HG02571 (cell line): ENCODE measurements at regions not wholly inside any gene's neighbourhood (a gene's known extent, or its start where the extent isn't known, plus 50 kb on each side); places are given as distances from the start of the nearest gene placed in this dataset.
"Not testable (repeated sequence)": the region's sequence is repeated elsewhere in the genome, so short reads cannot be mapped to it uniquely, and the experiment has no call there.

ENCODE experiments used
- ATAC-seq: cut with Tn5 transposase; IDR thresholded peaks from one replicate; pipeline ENCODE4 v1.9.1; 2021; ENCODE audit warnings: mild to moderate bottlenecking, moderate library complexity; ENCODE audit not compliant: unreplicated experiment

GRCh38 chr1:25007390-25008191, 77.5 kb upstream of the RUNX3 start:
- ATAC-seq = not testable (repeated sequence)

DNA sequence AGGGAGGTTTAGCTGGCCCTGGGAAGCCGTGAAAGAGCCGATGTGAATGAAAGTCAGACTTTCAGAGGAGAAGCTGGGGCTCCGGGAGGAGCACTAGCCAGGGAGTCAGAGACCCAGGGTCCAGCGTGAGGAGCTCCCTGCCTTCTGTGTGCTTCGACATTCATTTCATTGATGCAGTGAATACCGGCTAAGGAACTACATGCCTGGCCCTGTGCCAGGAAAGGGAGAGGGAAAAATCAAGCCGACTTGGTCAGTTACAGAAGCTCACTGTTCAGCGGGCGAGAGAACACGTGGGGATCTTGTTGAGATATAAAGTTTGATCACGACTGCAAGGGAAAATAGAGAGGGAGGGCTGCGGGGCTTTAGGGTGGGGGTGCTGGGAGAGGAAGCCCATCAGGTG, 76.7 kb upstream of the RUNX3 start:
- no peak for ATAC-seq

DNA sequence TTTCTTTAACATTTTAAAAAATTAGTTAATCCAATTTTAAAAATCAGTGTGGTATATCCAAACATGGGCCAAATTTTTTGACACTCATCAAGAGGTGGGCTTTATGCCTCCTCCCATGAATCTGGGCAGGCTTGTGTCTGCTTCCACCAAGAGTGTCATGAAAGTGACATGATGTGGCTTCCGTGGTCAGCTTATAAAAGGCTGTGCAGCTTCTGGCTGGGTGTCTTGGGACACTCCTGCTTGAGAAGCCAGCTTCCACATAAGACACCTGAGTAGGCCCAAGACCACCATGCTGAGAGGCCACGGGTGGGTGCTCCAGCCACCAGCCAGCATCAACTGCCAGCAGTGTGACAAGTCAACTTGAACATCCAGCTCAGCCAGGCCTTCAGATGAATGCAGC, 74.3 kb upstream of the RUNX3 start:
- no peak for ATAC-seq

DNA sequence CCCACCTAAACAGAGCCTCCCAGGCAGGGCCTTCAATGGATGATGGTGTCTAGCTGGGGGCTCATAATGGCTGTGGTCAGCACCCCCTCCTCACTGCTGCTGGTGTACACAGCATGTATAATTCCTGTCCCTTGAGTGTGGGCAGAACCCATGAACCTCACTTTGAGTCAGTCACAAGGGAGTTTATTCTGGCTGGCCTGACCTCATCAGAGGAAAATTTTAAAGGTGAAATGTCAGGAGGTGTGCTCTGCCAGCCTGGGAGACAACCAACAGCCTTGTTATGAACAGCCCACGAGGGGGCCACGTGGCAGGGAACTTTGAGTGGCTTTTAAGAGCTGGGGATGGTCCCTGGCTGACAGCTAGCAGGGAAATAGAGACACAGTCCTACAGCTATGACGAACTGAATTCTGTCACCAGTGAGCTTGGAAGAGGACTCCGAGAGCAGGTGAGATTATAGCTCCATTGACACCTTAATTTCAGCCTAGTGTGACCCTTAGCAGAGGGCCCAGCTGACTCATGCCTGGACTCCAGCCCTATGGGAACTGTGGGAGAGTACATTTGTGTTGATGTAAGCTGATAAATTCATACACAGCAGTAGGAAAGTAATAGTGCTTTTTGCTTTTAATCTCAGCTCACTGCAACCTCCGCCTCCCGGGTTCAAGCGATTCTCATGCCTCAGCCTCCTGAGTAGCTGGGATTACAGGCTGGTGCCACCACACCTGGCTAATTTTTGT, 73.5 kb upstream of the RUNX3 start:
- ATAC-seq = no peak

DNA sequence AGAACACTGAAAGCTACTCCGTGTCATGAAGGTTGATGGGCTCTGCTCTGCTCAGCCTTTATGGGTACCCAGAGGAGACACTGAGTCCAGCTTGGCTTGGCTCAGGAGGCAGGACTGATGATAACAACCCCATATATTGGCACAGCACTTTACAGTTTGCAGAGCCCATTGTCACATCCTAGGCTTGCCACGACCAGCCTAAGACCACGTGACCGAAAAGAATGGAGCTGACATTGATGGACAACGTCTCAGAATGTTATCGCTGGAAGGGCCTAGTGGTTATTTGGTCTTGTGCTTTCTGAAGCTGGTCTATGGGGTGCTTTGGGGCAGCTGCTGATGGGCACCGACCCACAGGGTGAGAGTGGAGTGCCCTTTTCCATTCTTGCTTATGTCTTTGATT, 72.9 kb upstream of the RUNX3 start:
- ATAC-seq = no peak

- no peak for ATAC-seq
Measured at GRCh38 chr1:25001125-25001915, 71.2 kb upstream of the RUNX3 start.

GRCh38 chr1:24999906-25000305, 69.8 kb upstream of the RUNX3 start:
- no peak for ATAC-seq

- no peak for ATAC-seq
Measured at GRCh38 chr1:24999426-24999825, 69.3 kb upstream of the RUNX3 start.

DNA sequence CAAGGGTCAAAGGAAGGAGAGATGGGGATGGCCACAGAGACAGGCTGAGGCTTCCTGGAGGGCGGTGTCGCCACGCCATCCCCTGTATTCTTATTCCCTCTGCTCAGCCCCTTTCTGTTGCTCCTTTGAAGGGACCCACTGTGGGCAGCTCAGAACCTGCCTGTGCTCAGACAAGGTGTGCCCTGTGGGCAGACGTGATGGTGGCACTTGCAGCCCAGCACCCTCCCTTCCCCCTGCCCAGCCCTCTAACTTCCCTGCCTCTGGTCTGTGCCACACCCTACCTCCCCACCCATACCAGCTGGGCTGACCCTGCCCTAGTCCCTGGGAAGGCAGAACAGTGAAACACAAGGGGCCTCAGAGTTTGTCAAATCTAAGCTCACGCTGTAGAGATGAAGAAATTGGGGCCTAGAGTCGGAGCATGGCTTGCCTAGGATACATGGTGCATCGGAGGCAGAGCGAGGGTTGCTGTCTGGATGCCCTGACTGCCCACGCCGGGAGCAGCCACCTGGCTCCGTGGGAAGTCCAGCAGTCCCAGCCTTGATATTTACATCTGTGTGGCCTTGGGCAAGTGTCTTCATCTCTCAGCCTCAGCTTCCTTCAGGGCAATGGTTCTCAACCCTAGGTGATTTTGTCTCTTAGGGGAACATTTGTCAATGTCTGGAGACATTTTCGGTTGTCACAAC, 68.6 kb upstream of the RUNX3 start:
- ATAC-seq = no peak

GRCh38 chr1:24996983-24997893, 67.2 kb upstream of the RUNX3 start:
- ATAC-seq = no peak

- no peak for ATAC-seq
Measured at GRCh38 chr1:24996456-24996855, 66.4 kb upstream of the RUNX3 start.

DNA sequence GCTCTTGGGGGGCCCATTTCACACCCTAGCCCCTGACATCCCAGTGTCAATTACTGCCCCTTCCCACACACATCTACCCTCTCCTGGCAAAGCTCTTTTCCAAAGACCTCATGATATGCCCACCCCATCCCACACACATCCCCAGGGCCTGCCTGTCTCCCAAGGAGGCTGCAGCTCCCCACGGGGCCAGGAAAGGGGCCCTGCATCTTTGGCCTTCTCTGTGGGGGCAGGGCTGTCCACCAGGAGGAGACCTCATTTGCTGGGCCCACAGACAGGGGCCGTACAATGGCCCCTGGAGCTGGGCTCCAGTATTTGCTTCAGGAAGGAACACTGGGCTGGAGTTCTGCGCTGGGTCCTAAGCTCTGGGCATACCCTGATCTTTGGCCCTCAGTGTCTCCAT, 65.6 kb upstream of the RUNX3 start:
- no peak for ATAC-seq

DNA sequence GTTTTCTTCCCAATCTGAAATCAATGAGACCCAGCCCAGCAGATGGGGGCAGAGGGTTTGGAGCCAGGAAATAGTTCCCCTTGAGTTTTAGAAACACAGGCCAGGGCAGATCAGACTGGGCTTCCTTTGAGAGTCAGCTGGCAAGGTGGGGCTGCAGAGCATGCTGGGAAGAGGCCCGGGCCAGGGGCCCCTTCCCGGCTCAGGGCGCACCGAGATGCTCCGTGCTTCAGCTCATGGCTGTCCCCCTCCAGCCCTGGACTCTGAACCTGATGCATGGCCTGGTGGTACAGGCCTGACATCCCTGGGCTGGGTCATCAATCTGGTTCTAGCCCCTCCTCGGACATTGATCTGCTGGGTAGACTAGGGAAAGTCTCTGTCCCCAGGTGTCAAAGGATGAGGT, 65.1 kb upstream of the RUNX3 start:
- ATAC-seq = no peak

DNA sequence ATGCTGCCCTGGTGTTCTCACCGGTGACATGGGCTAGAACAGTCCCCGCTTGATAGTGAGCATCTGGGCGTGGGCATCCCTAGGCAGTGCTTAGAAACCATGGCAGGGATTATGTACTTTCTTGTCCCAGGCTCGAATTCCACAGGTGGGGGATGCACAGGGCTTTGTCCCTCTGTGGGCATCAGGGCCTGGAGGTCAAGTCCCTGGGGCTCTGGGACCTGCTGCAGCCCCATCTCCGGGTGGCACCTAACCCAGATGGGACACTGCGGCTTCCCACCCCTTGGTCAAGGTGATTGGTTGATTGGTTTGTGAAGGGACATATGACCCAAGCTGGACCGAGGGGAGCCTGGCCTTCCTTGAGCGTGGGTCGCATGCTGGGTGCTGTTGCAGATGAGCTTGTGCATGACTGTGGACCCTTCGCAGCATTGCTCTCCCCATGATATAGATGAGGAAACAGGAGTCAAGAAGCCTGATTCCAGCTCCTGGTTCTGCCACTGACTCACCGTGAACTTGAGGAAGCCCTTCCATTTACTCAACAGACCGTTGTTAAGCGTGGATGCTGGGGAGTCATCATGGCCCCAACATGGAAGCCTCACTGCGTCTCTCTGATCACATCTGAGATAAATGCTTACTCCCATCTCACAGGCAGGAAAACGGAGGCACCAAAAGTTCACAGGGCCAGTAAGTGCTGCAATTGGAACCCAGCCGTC, 64.0 kb upstream of the RUNX3 start:
- no peak for ATAC-seq

- ATAC-seq = no peak
Measured at GRCh38 chr1:24992761-24993211, 62.7 kb upstream of the RUNX3 start.

DNA sequence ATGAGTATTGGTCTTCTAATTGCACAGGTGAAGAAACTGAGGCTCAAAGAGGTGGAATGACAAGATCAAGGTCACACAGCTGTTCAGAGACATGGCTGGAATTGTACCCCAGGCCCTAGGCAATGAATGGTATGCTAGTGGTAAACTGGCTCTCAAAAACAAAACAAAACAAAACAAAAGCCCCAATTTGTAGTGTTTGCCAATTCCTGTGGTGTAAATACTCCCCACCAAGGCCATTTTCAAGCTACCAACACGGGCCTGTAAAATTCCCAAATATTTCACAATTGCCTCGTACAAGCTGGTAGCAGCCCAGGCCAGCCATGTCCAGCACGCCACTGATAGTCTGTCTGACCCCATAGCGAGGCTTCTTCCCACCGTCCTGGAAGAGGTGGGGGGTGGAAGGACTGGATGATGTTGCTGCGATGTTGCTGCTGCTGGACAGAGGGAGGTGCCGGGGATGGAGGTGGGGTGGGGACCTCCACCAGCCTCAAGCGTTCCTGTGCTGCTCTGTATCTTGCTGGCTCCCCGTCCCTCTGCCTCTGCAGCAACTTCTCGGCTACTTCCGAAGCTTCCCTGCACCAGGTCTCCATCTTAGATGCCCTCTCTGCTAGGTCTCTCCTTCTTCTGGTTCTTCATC, 62.2 kb upstream of the RUNX3 start:
- ATAC-seq = no peak

GRCh38 chr1:24991697-24992096, 61.6 kb upstream of the RUNX3 start:
- no peak for ATAC-seq

- ATAC-seq = no peak
Measured at GRCh38 chr1:24990779-24991641, 60.9 kb upstream of the RUNX3 start.
